ENCODE measurements at regions not wholly inside any gene's neighbourhood (a gene's known extent, or its start where the extent isn't known, plus 50 kb on each side); places are given as distances from the start of the nearest gene placed in this dataset.

DNA sequence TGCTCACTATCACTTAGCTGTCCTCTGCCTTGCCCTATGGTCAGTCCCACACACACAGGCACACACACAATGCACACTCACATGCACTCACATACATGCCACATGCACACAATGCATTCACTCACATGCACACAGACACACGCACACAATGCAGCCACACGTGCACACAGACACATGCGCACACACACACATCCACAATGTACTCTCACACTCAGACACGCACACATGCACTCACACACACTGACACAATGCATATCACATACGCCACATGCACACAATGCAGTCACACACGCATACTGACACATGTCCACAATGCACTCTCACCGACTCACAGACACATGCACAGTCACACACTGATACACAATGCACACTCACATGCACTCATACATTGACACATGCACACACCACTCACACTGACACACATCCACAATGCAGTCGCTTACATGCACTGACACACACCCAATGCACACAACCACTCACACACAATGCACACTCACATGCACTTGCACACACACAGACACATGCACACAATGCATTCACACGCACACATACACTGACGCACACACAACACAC, 99.7 kb downstream of the ENGASE start:
- TF ChIP-seq, protein P1, sequence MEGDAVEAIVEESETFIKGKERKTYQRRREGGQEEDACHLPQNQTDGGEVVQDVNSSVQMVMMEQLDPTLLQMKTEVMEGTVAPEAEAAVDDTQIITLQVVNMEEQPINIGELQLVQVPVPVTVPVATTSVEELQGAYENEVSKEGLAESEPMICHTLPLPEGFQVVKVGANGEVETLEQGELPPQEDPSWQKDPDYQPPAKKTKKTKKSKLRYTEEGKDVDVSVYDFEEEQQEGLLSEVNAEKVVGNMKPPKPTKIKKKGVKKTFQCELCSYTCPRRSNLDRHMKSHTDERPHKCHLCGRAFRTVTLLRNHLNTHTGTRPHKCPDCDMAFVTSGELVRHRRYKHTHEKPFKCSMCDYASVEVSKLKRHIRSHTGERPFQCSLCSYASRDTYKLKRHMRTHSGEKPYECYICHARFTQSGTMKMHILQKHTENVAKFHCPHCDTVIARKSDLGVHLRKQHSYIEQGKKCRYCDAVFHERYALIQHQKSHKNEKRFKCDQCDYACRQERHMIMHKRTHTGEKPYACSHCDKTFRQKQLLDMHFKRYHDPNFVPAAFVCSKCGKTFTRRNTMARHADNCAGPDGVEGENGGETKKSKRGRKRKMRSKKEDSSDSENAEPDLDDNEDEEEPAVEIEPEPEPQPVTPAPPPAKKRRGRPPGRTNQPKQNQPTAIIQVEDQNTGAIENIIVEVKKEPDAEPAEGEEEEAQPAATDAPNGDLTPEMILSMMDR (IDR thresholded peaks at IDR 0.05), result no peak
- TF ChIP-seq POLR2A (IDR thresholded peaks at IDR 0.05), result no peak

Measured in uterus (tissue), 2 donors.